ENCODE measurements at regions not wholly inside any gene's neighbourhood (a gene's known extent, or its start where the extent isn't known, plus 50 kb on each side); places are given as distances from the start of the nearest gene placed in this dataset.

GRCh38 chr13:19059016-19059780 lies 122.4 kb downstream of the TUBA3C start:
- no TSS peak for BruUV-seq (replicated peaks)
- no peaks in the 10 kb centered on the region for H3K27me3 ChIP-seq (ENCODE audit: control insufficient read depth, insufficient read depth, low read length)
- H3K9me3 ChIP-seq (ENCODE audit: control insufficient read depth, insufficient read depth, low read depth, low read length), result no peaks in the 10 kb centered on the region
- no peaks in the 10 kb centered on the region for H3K4me1 ChIP-seq (ENCODE audit: control insufficient read depth, insufficient read depth, low read length)
- intact Hi-C loops (cut with micrococcal nuclease; ENCODE audit: unreplicated experiment) (no loop called here), in situ Hi-C loops (cut with HindIII; ENCODE audit: low pct_unique_long_range_greater_than_20kb, low sequenced_read_pairs) (no loop called here)
- DNase-seq (ENCODE audit: low read depth, low spot score), result no peak
- H3K4me3 ChIP-seq (ENCODE audit: low read depth in 2 of 2, low read length in 2 of 2), result no peak overlapping the region
- no peak overlapping the region for H3K27ac ChIP-seq (ENCODE audit: low read length)
- TF ChIP-seq SIN3A (IDR thresholded peaks at IDR 0.05; ENCODE audit: borderline replicate concordance, insufficient read depth, low read depth, low read length) (no peak), TCF7L2 (IDR thresholded peaks at IDR 0.05; ENCODE audit: low read depth, low read length) (no peak), REST (IDR thresholded peaks at IDR 0.05; ENCODE audit: insufficient read depth in 1 of 2, low read depth in 2 of 2, low read length in 1 of 2) (no peak), POLR2AphosphoS5 (IDR thresholded peaks at IDR 0.05; ENCODE audit: low read depth, low read length) (no peak), CTCF (IDR thresholded peaks at IDR 0.05) (no peak)
- no peaks in the 10 kb centered on the region for H3K36me3 ChIP-seq (ENCODE audit: control insufficient read depth, insufficient read depth, low read length)
- no peak for ATAC-seq
- CTCF ChIA-PET, result interaction anchor here (0.5 kb wide), 1 partner anchor 14 kb away, joined by 3 read pairs; no protein-coding TSS in a partner anchor
- POLR2A ChIA-PET, result no interaction called here

GRCh38 chr13:19058566-19058965 lies 123.1 kb downstream of the TUBA3C start:
- Histone ChIP-seq H3K4me1 (ENCODE audit: control insufficient read depth, insufficient read depth, low read length) (no peaks in the 10 kb centered on the region), H3K27me3 (ENCODE audit: control insufficient read depth, insufficient read depth, low read length) (no peaks in the 10 kb centered on the region), H3K4me3 (ENCODE audit: low read depth in 2 of 2, low read length in 2 of 2) (no peak overlapping the region), H3K36me3 (ENCODE audit: control insufficient read depth, insufficient read depth, low read length) (no peaks in the 10 kb centered on the region), H3K9me3 (ENCODE audit: control insufficient read depth, insufficient read depth, low read depth, low read length) (no peaks in the 10 kb centered on the region), H3K27ac (ENCODE audit: low read length) (no peak overlapping the region)
- ATAC-seq (no peak), DNase-seq (ENCODE audit: low read depth, low spot score) (no peak)
- POLR2A ChIA-PET, result no interaction called here
- TF ChIP-seq POLR2AphosphoS5 (IDR thresholded peaks at IDR 0.05; ENCODE audit: low read depth, low read length) (no peak), SIN3A (IDR thresholded peaks at IDR 0.05; ENCODE audit: borderline replicate concordance, insufficient read depth, low read depth, low read length) (no peak), CTCF (IDR thresholded peaks at IDR 0.05) (no peak), TCF7L2 (IDR thresholded peaks at IDR 0.05; ENCODE audit: low read depth, low read length) (no peak), REST (IDR thresholded peaks at IDR 0.05; ENCODE audit: insufficient read depth in 1 of 2, low read depth in 2 of 2, low read length in 1 of 2) (no peak)
- BruUV-seq (replicated peaks), result no TSS peak
- CTCF ChIA-PET, result interaction anchor here (0.5 kb wide), 1 partner anchor 14 kb away, joined by 3 read pairs; no protein-coding TSS in a partner anchor
- intact Hi-C loops (cut with micrococcal nuclease; ENCODE audit: unreplicated experiment), result no loop called here
- in situ Hi-C loops (cut with HindIII; ENCODE audit: low pct_unique_long_range_greater_than_20kb, low sequenced_read_pairs), result no loop called here
